IMR-90 (cell line): ENCODE measurements at regions not wholly inside any gene's neighbourhood (a gene's known extent, or its start where the extent isn't known, plus 50 kb on each side); places are given as distances from the start of the nearest gene placed in this dataset.
"Not testable (repeated sequence)": the region's sequence is repeated elsewhere in the genome, so short reads cannot be mapped to it uniquely, and the experiment has no call there.

ENCODE experiments used
- CHD1 ChIP-seq: IDR thresholded peaks from 2 replicates; pipeline ENCODE4 v1.6.1; 2012; ENCODE audit warnings: low read depth, low read length, improper control_type of control experiment
- CTCF ChIP-seq: conservative IDR thresholded peaks from 2 replicates; pipeline ENCODE4 v1.5.1; 2012; ENCODE audit warnings: mild to moderate bottlenecking, low read depth, low read length, improper control_type of control experiment
- ELK1 ChIP-seq: fragments of 150-350 bp; IDR thresholded peaks from 2 replicates; pipeline ENCODE4 v1.6.1; 2016; ENCODE audit warnings: low read depth, mild to moderate bottlenecking, low read length, moderate library complexity, borderline replicate concordance
- MAFK ChIP-seq: IDR thresholded peaks from 2 replicates; pipeline ENCODE4 v1.6.1; 2012; ENCODE audit warnings: low read depth, low read length, improper control_type of control experiment
- MAZ ChIP-seq: IDR thresholded peaks from 2 replicates; pipeline ENCODE4 v1.6.1; 2012; ENCODE audit warnings: low read depth, mild to moderate bottlenecking, low read length, improper control_type of control experiment, moderate library complexity, borderline replicate concordance
- POLR2A ChIP-seq: IDR thresholded peaks from 2 replicates; pipeline ENCODE4 v1.6.1; 2012; ENCODE audit warnings: mild to moderate bottlenecking, low read depth, low read length
- RAD21 ChIP-seq: IDR thresholded peaks from 2 replicates; pipeline ENCODE4 v1.6.1; 2012; ENCODE audit warnings: low read length, improper control_type of control experiment
- RCOR1 ChIP-seq: IDR thresholded peaks from 2 replicates; pipeline ENCODE4 v1.6.1; 2012; ENCODE audit warnings: mild to moderate bottlenecking, low read length, improper control_type of control experiment; ENCODE audit not compliant: insufficient replicate concordance
- SMC3 ChIP-seq: fragments of 150-350 bp; IDR thresholded peaks from 2 replicates; pipeline ENCODE4 v1.6.1; 2016; ENCODE audit warnings: low read depth, mild to moderate bottlenecking, antibody characterized with exemption, low read length, moderate library complexity
- TF ChIP-seq, protein P1 (sequence below): fragments of 150-350 bp; IDR thresholded peaks from 2 replicates; pipeline ENCODE4 v1.6.1; 2017; ENCODE audit warnings: mild to moderate bottlenecking, antibody characterized with exemption, low read length, low read depth

GRCh38 chr2:89208144-89208932 lies 516.9 kb downstream of the RPIA start:
- TF ChIP-seq CTCF, POLR2A, SMC3, MAZ, RAD21, ELK1, MAFK, CHD1, RCOR1: not testable (repeated sequence)
- TF ChIP-seq, protein P1, sequence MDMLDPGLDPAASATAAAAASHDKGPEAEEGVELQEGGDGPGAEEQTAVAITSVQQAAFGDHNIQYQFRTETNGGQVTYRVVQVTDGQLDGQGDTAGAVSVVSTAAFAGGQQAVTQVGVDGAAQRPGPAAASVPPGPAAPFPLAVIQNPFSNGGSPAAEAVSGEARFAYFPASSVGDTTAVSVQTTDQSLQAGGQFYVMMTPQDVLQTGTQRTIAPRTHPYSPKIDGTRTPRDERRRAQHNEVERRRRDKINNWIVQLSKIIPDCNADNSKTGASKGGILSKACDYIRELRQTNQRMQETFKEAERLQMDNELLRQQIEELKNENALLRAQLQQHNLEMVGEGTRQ = not testable (repeated sequence)
